ENCODE measurements at regions not wholly inside any gene's neighbourhood (a gene's known extent, or its start where the extent isn't known, plus 50 kb on each side); places are given as distances from the start of the nearest gene placed in this dataset.

- Histone ChIP-seq H3K27me3 (replicated peaks; ENCODE audit: insufficient read depth, low read depth, low read length, poor library complexity) (no peaks in the 10 kb centered on the region), H3K4me3 (ENCODE audit: low read depth, low read length, poor library complexity, severe bottlenecking) (no peak overlapping the region), H3K27ac (ENCODE audit: low read depth, low read length, poor library complexity, severe bottlenecking) (no peak overlapping the region), H3K36me3 (ENCODE audit: insufficient read depth, low read length, poor library complexity, severe bottlenecking) (no peaks in the 10 kb centered on the region), H3K9me3 (ENCODE audit: low read depth, low read length, poor library complexity, severe bottlenecking) (peaks cover 25% of the 10 kb centered on the region), H3K4me1 (ENCODE audit: insufficient read depth, low read length, poor library complexity, severe bottlenecking) (no peaks in the 10 kb centered on the region)
- no TSS peak for BruUV-seq (replicated peaks)
- CTCF ChIA-PET = no interaction called here
- intact Hi-C loops (cut with micrococcal nuclease; ENCODE audit: unreplicated experiment) = no loop called here
- DNase-seq (ENCODE audit: low spot score) = no peak
- TF ChIP-seq EZH2 (IDR thresholded peaks at IDR 0.05; ENCODE audit: borderline replicate concordance, low read depth, low read length, poor library complexity, severe bottlenecking) (no peak), CTCF (conservative IDR thresholded peaks at IDR 0.05; ENCODE audit: low read depth, low read length) (no peak)
- POLR2A ChIA-PET (ENCODE audit: low non-redundant PET) = no interaction called here
These were observed 798.4 kb downstream of the PCDH17 start for GRCh38 chr13:58429917-58430316.

DNA sequence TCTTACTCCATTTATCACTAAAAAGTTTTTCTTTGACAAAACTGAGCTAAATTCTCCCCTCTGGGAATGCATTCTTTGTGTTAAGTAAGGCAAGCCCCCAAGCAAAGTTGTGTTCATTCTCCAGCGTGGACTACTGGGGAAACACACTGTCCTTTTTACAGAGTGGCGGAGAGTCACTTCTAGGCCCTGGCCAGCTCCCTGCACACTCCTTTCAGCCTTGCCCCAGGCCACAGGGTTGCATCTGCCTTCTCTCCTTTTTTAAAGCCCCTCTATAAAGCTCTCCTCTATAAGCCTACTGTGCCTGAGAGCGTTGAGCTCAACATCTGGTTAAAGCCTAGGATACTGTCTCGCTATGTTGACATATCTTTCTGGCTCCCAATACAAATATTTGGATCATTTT, 803.4 kb downstream of the PCDH17 start:
- TF ChIP-seq EZH2 (IDR thresholded peaks at IDR 0.05; ENCODE audit: borderline replicate concordance, low read depth, low read length, poor library complexity, severe bottlenecking) = no peak
- TF ChIP-seq CTCF (conservative IDR thresholded peaks at IDR 0.05; ENCODE audit: low read depth, low read length) = no peak
- Histone ChIP-seq H3K4me3 (ENCODE audit: low read depth, low read length, poor library complexity, severe bottlenecking) (no peak overlapping the region), H3K9me3 (ENCODE audit: low read depth, low read length, poor library complexity, severe bottlenecking) (peaks cover 13% of the 10 kb centered on the region), H3K36me3 (ENCODE audit: insufficient read depth, low read length, poor library complexity, severe bottlenecking) (no peaks in the 10 kb centered on the region), H3K4me1 (ENCODE audit: insufficient read depth, low read length, poor library complexity, severe bottlenecking) (peaks cover 4% of the 10 kb centered on the region), H3K27me3 (replicated peaks; ENCODE audit: insufficient read depth, low read depth, low read length, poor library complexity) (no peaks in the 10 kb centered on the region), H3K27ac (ENCODE audit: low read depth, low read length, poor library complexity, severe bottlenecking) (no peak overlapping the region)
- ChIA-PET CTCF (no interaction called here), POLR2A (ENCODE audit: low non-redundant PET) (no interaction called here)
- intact Hi-C loops (cut with micrococcal nuclease; ENCODE audit: unreplicated experiment) = no loop called here
- DNase-seq (ENCODE audit: low spot score) = no peak
- no TSS peak for BruUV-seq (replicated peaks)

- Histone ChIP-seq H3K9me3 (ENCODE audit: low read depth, low read length, poor library complexity, severe bottlenecking) (no peaks in the 10 kb centered on the region), H3K27me3 (replicated peaks; ENCODE audit: insufficient read depth, low read depth, low read length, poor library complexity) (no peaks in the 10 kb centered on the region), H3K27ac (ENCODE audit: low read depth, low read length, poor library complexity, severe bottlenecking) (no peak overlapping the region), H3K4me1 (ENCODE audit: insufficient read depth, low read length, poor library complexity, severe bottlenecking) (peaks cover 4% of the 10 kb centered on the region), H3K36me3 (ENCODE audit: insufficient read depth, low read length, poor library complexity, severe bottlenecking) (no peaks in the 10 kb centered on the region), H3K4me3 (ENCODE audit: low read depth, low read length, poor library complexity, severe bottlenecking) (no peak overlapping the region)
- POLR2A ChIA-PET (ENCODE audit: low non-redundant PET) = no interaction called here
- no peak for TF ChIP-seq EZH2 (IDR thresholded peaks at IDR 0.05; ENCODE audit: borderline replicate concordance, low read depth, low read length, poor library complexity, severe bottlenecking)
- TF ChIP-seq CTCF (conservative IDR thresholded peaks at IDR 0.05; ENCODE audit: low read depth, low read length) = no peak
- peak; percentile 1 for DNase-seq (ENCODE audit: low spot score)
- BruUV-seq (replicated peaks) = no TSS peak
- intact Hi-C loops (cut with micrococcal nuclease; ENCODE audit: unreplicated experiment) = no loop called here
- CTCF ChIA-PET = no interaction called here
These were observed 805.9 kb downstream of the PCDH17 start for GRCh38 chr13:58437427-58437826.

Measured in A673 (cell line).